GM23338 (cell line): ENCODE measurements at regions not wholly inside any gene's neighbourhood (a gene's known extent, or its start where the extent isn't known, plus 50 kb on each side); places are given as distances from the start of the nearest gene placed in this dataset.

Experiments
- ATAC-seq: fragments of 200-7000 bp; cut with Tn5 transposase; 3 replicates; pipeline ENCODE4 v1.9.1; 2020
- DNase-seq: peaks from one replicate; pipeline ENCODE4 v3.0.0-alpha.2; 2015; ENCODE audit warnings: low spot score
- H2AFZ ChIP-seq: fragments of 200-600 bp; sonication (generic); 2 replicates; pipeline ENCODE4 v1.8.0; 2016; ENCODE audit warnings: antibody characterized with exemption, mild to moderate bottlenecking, moderate library complexity
- H3F3A ChIP-seq: fragments of 200-600 bp; sonication (generic); replicated peaks from 2 replicates; pipeline ENCODE4 v1.8.0; 2017; ENCODE audit warnings: antibody characterized with exemption, mixed run types, low read depth
- H3K27ac ChIP-seq: fragments of 200-600 bp; sonication (generic); 2 replicates; pipeline ENCODE4 v1.6.1; 2016; ENCODE audit warnings: low read depth
- H3K27me3 ChIP-seq: fragments of 200-600 bp; sonication (generic); 2 replicates; pipeline ENCODE4 v1.8.0; 2016; ENCODE audit warnings: mild to moderate bottlenecking, mixed run types, moderate library complexity; ENCODE audit not compliant: insufficient read depth
- H3K36me3 ChIP-seq: fragments of 200-600 bp; sonication (generic); 2 replicates; pipeline ENCODE4 v1.8.0; 2016; ENCODE audit warnings: mild to moderate bottlenecking; ENCODE audit not compliant: insufficient read depth
- H3K4me1 ChIP-seq: fragments of 200-600 bp; sonication (generic); 2 replicates; pipeline ENCODE4 v1.8.0; 2016; ENCODE audit warnings: mild to moderate bottlenecking, moderate library complexity; ENCODE audit not compliant: insufficient read depth
- H3K4me2 ChIP-seq: fragments of 200-600 bp; sonication (generic); 2 replicates; pipeline ENCODE4 v1.7.1; 2017; ENCODE audit warnings: mixed run types
- H3K4me3 ChIP-seq: fragments of 200-600 bp; sonication (generic); 2 replicates; pipeline ENCODE4 v1.6.1; 2016; ENCODE audit warnings: mixed run types
- H3K79me2 ChIP-seq: fragments of 200-600 bp; sonication (generic); replicated peaks from 2 replicates; pipeline ENCODE4 v1.8.0; 2017; ENCODE audit warnings: mild to moderate bottlenecking; ENCODE audit not compliant: insufficient read depth
- H3K9me2 ChIP-seq: fragments of 200-600 bp; sonication (generic); 2 replicates; pipeline ENCODE4 v1.8.0; 2017; ENCODE audit not compliant: insufficient read depth
- H4K20me1 ChIP-seq: fragments of 200-600 bp; sonication (generic); replicated peaks from 2 replicates; pipeline ENCODE4 v1.8.0; 2017; ENCODE audit warnings: mild to moderate bottlenecking; ENCODE audit not compliant: insufficient read depth
- H3K27ac Mint-ChIP-seq: 2 replicates; pipeline ENCODE4 v1.8.0; 2020; ENCODE audit warnings: inconsistent platforms, mild to moderate bottlenecking, moderate library complexity, mixed read lengths
- H3K27me3 Mint-ChIP-seq: 3 replicates; pipeline ENCODE4 v1.8.0; 2022; ENCODE audit warnings: low read depth, mild to moderate bottlenecking, moderate library complexity, mixed read lengths, inconsistent platforms; ENCODE audit not compliant: insufficient read depth, poor library complexity
- H3K36me3 Mint-ChIP-seq: 3 replicates; pipeline ENCODE4 v1.8.0; 2021; ENCODE audit warnings: low read depth, mild to moderate bottlenecking, inconsistent platforms, moderate library complexity, mixed read lengths
- H3K4me1 Mint-ChIP-seq: 3 replicates; pipeline ENCODE4 v1.8.0; 2020; ENCODE audit warnings: mild to moderate bottlenecking, inconsistent platforms, mixed read lengths
- H3K4me3 Mint-ChIP-seq: 3 replicates; pipeline ENCODE4 v1.8.0; 2021; ENCODE audit warnings: moderate library complexity, mild to moderate bottlenecking, inconsistent platforms, mixed read lengths
- H3K9me3 Mint-ChIP-seq: 3 replicates; pipeline ENCODE4 v1.8.0; 2020; ENCODE audit warnings: moderate library complexity, mild to moderate bottlenecking, inconsistent platforms, mixed read lengths
- CREB1 ChIP-seq: fragments of 250-450 bp; sonication (Bioruptor Pico); IDR thresholded peaks from 2 replicates; pipeline ENCODE4 v1.5.0; 2020; ENCODE audit warnings: low read depth, mild to moderate bottlenecking, moderate library complexity
- CTCF ChIP-seq, 2 experiments: fragments of 200-600 bp in 1 of 2; sonication (generic) in 1 of 2; conservative IDR thresholded peaks; 2 replicates each; pipeline versions ENCODE4 v1.5.1 to v1.6.1; 2016 to 2017; ENCODE audit warnings: antibody characterized with exemption in 2 of 2, low read depth in 2 of 2, mild to moderate bottlenecking in 2 of 2, moderate library complexity in 1 of 2
- ETS1 ChIP-seq: IDR thresholded peaks from 2 replicates; pipeline ENCODE4 v1.6.1; 2016; ENCODE audit warnings: antibody characterized with exemption
- EZH2phosphoT487 ChIP-seq: fragments of 200-600 bp; sonication (generic); IDR thresholded peaks from one replicate; pipeline ENCODE4 v1.8.1; 2018; ENCODE audit warnings: antibody characterized with exemption; ENCODE audit not compliant: unreplicated experiment
- JUNB ChIP-seq: IDR thresholded peaks from one replicate; pipeline ENCODE4 v1.6.1; 2016; ENCODE audit warnings: antibody characterized with exemption; ENCODE audit not compliant: unreplicated experiment
- NANOG ChIP-seq: IDR thresholded peaks from 2 replicates; pipeline ENCODE4 v1.6.1; 2016; ENCODE audit warnings: antibody characterized with exemption, borderline replicate concordance
- STAT1 ChIP-seq: IDR thresholded peaks from one replicate; pipeline ENCODE4 v1.6.1; 2016; ENCODE audit warnings: antibody characterized with exemption; ENCODE audit not compliant: unreplicated experiment
- ZNF114 ChIP-seq: fragments of 250-450 bp; sonication (Bioruptor Pico); IDR thresholded peaks from 2 replicates; pipeline ENCODE4 v1.5.0; 2020; ENCODE audit warnings: mild to moderate bottlenecking, moderate library complexity
- ZNF331 ChIP-seq: fragments of 250-450 bp; sonication (Bioruptor Pico); IDR thresholded peaks from 2 replicates; pipeline ENCODE4 v1.5.0; 2020; ENCODE audit warnings: low read depth, mild to moderate bottlenecking, moderate library complexity
- TF ChIP-seq, protein P1 (sequence below): IDR thresholded peaks from one replicate; pipeline ENCODE4 v1.6.1; 2018; ENCODE audit warnings: antibody characterized with exemption; ENCODE audit not compliant: unreplicated experiment

DNA sequence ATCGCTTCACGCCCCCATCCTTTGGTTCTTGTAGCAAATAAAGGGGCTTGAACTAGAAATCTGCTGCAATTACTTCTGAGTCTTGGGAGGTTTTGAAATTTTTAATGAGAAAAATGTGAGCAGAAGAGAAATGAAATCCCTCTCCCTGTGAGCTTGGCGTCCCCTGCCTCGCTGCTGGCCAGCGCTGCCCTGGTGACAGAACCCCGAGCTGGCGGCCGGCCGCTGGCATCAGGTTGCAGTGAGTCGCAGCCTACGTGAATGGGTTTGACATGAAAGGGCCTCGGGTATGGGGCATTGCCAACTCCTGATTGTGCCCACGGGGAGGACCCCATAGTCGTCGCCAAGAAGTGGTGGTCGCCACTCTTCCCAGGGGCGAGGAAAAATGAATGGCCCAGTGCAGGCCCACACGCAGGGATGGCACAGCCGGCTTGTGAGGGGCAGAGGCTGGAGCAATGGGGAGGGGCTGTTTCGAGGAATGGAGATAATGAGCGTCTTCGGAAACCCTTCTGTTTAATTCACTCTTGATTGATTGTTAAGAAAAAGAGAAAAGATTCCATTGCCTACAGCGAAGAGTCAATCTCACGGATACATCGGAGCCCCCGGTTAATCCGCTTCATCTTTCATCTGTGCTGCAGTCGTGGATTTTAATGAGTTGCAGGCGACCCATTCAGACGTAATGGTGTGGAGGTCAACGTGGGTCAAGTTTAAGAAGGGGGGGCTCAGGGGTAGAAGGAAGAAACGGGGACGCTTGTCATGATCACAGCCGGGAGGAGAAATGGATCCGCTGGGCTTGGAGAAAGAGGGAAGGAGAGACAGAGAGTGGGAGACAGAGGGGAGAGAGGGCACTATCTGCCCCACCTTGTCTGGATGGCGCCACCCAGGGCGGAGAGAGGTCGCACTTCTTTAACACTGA is 380.1 kb downstream of the THBS2 start:
- H3K4me3 Mint-ChIP-seq = no peak overlapping the region
- no peaks in the 10 kb centered on the region for H3K9me3 Mint-ChIP-seq
- H3K4me2 ChIP-seq = no peak overlapping the region
- no peak overlapping the region for H3K4me3 ChIP-seq
- H3K27ac Mint-ChIP-seq = no peak overlapping the region
- no peaks in the 10 kb centered on the region for H3K79me2 ChIP-seq
- ATAC-seq (peak; percentile 25; the same call in 1 of the 3 replicates), DNase-seq (no peak)
- no peaks in the 10 kb centered on the region for H3K36me3 ChIP-seq
- H3K4me1 ChIP-seq = no peaks in the 10 kb centered on the region
- TF ChIP-seq EZH2phosphoT487 (no peak), CTCF (conservative IDR thresholded peaks at IDR 0.05; ENCODE audit: low read depth in 2 of 2) (no peak), ZNF331 (CRISPR knock-in tag) (no peak), CREB1 (CRISPR knock-in tag) (no peak), ETS1 (no peak)
- no peaks in the 10 kb centered on the region for H4K20me1 ChIP-seq
- peaks cover 3% of the 10 kb centered on the region for H3K27me3 Mint-ChIP-seq
- no peaks in the 10 kb centered on the region for H3K36me3 Mint-ChIP-seq
- H3K27me3 ChIP-seq = no peaks in the 10 kb centered on the region
- H3K27ac ChIP-seq = no peak overlapping the region
- H3F3A ChIP-seq = no peaks in the 10 kb centered on the region
- peaks cover 12% of the 10 kb centered on the region for H3K4me1 Mint-ChIP-seq
- H3K9me2 ChIP-seq = no peaks in the 10 kb centered on the region
- no peak overlapping the region for H2AFZ ChIP-seq

- Mint-ChIP-seq H3K4me3 (no peak overlapping the region), H3K36me3 (no peaks in the 10 kb centered on the region), H3K9me3 (no peaks in the 10 kb centered on the region), H3K27me3 (peaks cover 3% of the 10 kb centered on the region), H3K4me1 (peaks cover 12% of the 10 kb centered on the region), H3K27ac (no peak overlapping the region)
- H4K20me1 ChIP-seq = no peaks in the 10 kb centered on the region
- no peaks in the 10 kb centered on the region for H3F3A ChIP-seq
- no peaks in the 10 kb centered on the region for H3K36me3 ChIP-seq
- DNase-seq = no peak
- H3K4me2 ChIP-seq = no peak overlapping the region
- no peaks in the 10 kb centered on the region for H3K9me2 ChIP-seq
- H3K4me1 ChIP-seq = no peaks in the 10 kb centered on the region
- no peak overlapping the region for H2AFZ ChIP-seq
- no peak overlapping the region for H3K4me3 ChIP-seq
- ATAC-seq = peak; percentile 25; the same call in 1 of the 3 replicates
- H3K27me3 ChIP-seq = no peaks in the 10 kb centered on the region
- no peak overlapping the region for H3K27ac ChIP-seq
- no peaks in the 10 kb centered on the region for H3K79me2 ChIP-seq
- TF ChIP-seq ZNF331 (CRISPR knock-in tag) (no peak), JUNB (no peak), CREB1 (CRISPR knock-in tag) (no peak), STAT1 (no peak), NANOG (no peak), ZNF114 (CRISPR knock-in tag) (no peak), ETS1 (no peak)
- TF ChIP-seq, protein P1, sequence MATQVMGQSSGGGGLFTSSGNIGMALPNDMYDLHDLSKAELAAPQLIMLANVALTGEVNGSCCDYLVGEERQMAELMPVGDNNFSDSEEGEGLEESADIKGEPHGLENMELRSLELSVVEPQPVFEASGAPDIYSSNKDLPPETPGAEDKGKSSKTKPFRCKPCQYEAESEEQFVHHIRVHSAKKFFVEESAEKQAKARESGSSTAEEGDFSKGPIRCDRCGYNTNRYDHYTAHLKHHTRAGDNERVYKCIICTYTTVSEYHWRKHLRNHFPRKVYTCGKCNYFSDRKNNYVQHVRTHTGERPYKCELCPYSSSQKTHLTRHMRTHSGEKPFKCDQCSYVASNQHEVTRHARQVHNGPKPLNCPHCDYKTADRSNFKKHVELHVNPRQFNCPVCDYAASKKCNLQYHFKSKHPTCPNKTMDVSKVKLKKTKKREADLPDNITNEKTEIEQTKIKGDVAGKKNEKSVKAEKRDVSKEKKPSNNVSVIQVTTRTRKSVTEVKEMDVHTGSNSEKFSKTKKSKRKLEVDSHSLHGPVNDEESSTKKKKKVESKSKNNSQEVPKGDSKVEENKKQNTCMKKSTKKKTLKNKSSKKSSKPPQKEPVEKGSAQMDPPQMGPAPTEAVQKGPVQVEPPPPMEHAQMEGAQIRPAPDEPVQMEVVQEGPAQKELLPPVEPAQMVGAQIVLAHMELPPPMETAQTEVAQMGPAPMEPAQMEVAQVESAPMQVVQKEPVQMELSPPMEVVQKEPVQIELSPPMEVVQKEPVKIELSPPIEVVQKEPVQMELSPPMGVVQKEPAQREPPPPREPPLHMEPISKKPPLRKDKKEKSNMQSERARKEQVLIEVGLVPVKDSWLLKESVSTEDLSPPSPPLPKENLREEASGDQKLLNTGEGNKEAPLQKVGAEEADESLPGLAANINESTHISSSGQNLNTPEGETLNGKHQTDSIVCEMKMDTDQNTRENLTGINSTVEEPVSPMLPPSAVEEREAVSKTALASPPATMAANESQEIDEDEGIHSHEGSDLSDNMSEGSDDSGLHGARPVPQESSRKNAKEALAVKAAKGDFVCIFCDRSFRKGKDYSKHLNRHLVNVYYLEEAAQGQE = no peak
Observed at GRCh38 chr6:168871642-168872315, 381.9 kb downstream of the THBS2 start.
